ENCODE measurements at regions not wholly inside any gene's neighbourhood (a gene's known extent, or its start where the extent isn't known, plus 50 kb on each side); places are given as distances from the start of the nearest gene placed in this dataset.
"Not testable (repeated sequence)": the region's sequence is repeated elsewhere in the genome, so short reads cannot be mapped to it uniquely, and the experiment has no call there.

DNA sequence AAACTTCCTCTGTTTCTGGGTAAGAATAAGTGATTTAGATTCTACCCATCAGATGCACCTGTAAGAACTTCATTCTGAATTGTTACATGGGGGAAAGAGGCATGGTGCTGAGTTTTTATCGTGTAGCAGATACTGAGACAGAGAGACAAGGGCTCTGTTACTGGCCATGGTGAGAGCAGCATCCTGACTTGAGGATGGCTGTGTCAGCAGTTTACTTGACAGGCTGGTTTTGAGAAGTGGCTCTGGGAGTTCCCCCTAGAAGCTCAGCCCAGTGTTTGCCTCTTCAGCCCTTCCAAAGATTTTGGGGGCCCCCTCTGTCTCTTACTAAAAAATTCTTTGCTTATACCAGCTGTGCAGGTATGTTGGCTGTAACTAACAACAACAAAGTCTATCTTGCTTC, 510.5 kb downstream of the LRRC70 start:
- DNase-seq = no peak

DNA sequence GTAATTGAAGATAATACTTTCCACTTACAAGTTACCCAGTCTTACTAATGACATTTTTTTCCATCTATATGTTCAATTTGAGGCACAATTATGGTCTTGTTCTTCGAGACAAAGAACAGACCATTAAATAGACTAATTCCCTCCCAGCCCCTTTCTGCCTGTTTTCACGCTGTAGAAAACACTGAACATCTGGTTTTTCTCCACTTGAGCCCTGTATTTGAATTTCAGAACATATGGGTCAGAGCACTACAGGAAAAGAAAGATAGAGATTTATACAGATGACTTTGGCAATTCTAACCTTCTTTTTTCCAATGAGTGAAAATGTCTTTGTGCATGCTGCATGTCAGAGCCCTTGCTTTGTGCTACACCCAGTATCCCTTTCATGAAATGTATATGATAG, 506.9 kb downstream of the LRRC70 start:
- DNase-seq = no peak

DNA sequence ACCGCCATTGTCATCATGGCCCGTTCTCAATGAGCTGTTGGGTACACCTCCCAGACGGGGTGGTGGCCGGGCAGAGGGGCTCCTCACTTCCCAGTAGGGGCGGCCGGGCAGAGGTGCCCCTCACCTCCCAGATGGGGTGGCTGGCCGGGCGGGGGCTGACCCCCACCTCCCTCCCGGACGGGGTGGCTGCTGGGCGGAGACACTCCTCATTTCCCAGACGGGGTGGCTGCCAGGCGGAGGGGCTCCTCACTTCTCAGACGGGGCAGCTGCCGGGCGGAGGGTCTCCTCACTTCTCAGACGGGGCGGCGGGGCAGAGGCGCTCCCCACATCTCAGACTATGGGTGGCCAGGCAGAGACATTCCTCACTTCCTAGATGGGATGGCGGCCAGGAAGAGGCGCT, 505.1 kb downstream of the LRRC70 start:
- not testable (repeated sequence) for DNase-seq

DNA sequence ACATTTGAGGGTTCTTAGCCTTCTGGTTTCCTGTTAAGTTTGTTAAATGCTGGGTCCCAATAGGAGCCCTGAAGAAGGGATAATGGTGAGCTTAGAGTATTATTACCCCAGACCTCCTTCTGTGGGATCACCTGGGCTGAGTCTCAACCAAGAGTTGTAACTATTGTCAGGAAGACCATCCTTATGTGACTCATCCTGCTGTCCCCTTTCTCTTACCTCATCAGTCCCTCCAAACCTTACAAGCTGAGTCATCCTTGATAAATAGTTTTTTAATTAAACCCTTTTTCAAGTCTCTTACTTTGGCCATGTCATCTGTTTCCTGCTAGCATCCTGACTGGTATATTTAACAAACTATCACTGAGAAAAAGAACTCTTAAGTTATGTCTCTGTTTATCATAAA, 502.8 kb downstream of the LRRC70 start:
- DNase-seq = no peak

DNA sequence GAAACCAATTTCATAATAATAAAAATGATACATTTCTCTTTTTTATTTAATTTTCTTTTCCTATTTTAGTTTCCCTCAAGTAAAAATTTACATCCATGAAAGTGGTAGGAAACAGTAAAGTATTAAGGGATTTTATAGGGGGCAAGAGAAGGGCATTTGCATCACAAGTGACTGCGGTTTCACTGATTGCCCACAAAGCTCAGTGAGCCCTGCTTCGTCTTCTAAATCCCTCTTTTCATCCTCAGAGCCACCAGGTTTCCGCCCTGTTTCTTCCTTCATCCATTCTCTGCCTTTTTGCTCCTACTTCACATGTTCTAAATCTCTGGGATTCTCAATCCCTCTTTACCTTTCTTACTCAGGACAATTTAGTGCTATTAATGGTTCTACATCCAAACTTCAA, 491.4 kb downstream of the LRRC70 start:
- no peak for DNase-seq

DNA sequence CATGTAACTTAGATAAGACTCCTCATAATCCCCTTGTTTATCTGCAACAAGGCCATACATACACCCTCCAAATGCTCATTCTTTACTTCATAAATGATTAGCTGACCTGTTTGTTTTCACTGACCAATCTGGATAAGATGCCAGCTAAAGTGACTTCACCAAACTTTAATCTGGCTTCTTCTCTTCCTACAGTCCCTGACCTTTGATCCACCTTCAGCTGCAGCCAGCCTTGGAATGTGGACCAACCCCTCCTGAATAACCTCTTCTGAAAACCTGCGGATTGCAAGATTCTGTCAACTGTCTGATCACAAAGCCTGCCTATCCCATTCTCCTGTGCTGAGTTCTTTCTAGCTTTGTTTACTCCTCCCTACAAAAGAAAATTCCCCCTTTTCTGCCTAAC, 476.8 kb downstream of the LRRC70 start:
- no peak for DNase-seq

DNA sequence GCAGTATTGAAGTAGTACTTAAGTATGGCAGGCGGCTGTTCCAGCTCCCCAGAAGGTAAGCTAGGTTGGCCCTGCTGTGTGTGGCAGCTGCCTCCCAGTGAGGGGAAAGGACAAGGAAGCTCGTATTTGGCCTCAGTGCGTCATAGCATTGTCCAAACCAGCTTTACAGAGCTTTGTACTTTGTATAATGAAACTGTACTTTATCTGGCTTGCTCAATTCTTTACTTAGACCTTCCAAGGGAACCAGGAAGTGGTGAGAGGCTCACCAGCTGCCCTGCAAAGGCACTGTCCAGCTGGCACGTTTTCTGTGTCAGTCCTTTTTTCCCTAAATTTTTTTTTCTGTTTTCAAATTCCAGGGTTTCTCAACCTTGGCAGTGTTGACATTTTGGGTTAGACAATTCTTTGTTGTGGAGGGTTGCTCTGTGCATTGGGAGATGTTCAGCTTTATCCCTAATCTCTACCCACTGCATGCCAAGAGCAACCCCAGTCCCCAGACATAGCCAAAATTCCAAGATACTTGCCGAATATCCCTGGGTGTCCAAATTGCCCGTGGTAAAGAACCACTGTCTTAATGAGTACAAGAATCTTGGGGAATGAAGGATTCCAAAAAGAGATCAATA, 474.5 kb downstream of the LRRC70 start:
- DNase-seq = no peak

DNA sequence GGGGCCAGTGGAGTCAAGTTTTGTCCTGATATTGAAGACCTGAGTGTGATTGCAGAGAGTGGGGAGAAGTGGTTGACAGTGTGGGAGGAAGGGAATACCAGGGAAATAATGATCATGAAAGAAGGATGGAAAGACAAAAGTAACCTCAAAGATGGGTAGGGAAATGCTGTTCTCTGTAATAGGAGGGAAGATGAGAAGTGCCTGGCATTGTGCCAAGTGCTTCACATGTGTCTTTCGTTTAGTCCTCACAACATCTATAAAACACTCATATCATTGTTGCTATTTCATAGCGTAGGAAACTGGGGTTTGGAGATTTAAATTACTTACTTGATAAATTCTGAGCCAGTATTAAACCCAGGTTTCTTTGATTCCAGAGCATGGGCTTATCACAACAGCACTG, 472.3 kb downstream of the LRRC70 start:
- DNase-seq = no peak

DNA sequence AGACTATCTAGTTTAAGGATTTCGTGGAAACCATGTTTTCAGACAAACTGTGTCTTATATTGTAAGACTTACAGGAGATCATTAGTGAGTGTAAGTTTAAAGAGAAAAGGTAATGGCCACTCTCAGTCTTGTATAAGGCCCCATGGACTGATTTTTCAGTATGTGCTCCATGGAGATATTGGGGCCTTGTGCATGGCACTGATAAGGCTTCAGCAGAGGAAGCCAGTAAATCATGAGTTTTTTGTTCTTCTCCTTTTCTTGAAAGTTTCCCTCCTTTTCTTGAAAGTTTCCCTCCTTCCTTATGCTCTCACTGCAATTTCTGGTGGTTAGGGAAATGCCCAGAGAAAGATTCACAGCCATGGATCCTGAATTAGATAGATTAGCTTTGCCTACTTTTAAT, 471.3 kb downstream of the LRRC70 start:
- DNase-seq = no peak

DNA sequence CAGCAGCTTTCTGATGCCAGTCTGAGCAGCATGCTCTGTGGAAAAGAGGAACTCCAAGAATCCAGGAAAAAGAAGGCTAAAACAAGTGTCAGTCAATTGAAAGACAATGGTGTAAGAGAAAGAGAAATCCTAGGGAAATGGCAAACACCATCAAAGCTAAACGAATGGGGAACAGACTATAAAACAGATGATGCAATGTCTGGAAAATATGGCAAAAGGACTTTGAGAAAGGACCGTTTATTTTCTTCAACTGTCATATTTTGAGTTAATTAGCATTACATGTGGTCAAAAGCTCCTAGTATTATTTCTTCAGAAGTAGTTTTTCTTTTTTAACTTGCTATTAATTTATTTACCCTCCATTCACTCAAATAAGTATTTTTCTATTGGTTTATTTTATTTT, 465.2 kb downstream of the LRRC70 start:
- no peak for DNase-seq

DNA sequence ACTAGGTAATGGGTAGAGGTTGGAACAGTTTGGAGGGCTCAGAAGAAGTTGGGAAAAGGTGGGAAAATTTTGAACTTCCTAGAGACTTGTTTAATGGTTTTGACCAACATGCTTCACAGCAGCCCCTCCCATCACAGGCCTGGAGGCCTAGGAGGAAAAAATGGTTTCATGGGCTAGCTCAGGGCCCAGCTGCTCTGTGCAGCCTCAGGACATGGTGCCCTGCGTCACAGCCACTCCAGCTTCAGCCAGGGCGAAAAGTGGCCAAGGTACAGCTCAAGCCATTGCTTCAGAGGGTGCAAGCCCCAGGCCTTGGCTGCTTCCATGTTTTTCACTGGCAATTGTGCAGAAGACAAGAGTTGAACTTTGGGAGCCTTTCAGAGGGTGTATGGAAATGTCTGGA, 453.7 kb downstream of the LRRC70 start:
- no peak for DNase-seq

DNA sequence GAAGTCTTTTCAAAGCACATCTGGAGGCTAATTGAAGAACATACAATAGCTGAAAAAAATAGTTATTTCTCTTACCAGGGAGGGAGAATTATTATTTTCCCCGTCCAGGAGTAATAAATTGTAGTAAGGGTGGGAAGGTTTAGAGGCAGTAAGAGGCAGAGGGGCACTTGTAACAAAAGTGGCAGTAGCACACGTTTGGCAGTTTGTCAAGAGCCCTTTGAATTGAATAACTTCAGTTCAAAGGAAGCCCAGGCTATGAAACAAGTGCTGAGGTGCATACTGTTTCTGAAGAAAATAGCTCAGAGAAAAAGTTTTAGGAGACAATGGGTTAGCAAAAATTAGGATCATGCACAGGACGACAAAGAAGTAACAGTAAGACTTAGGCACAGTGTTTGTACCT, 451.3 kb downstream of the LRRC70 start:
- DNase-seq = no peak

DNA sequence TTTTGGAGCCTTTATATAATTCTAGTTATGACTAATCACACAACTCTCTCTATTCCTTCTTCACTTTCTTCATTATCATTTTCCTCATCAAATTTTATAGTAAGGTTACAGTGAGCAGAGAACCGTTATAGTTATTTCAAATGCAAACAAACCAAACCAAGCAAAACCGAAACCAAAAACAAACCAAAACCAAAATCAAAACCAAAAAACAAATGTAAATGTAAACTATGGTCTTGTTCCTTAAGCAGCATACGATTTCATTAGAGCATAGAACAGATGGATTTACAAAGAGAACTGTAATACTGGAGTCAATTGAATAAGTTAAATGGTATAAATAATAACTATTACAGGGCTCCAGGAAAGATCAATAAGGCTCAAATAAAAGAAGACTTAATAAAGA, 447.1 kb downstream of the LRRC70 start:
- DNase-seq = no peak

DNA sequence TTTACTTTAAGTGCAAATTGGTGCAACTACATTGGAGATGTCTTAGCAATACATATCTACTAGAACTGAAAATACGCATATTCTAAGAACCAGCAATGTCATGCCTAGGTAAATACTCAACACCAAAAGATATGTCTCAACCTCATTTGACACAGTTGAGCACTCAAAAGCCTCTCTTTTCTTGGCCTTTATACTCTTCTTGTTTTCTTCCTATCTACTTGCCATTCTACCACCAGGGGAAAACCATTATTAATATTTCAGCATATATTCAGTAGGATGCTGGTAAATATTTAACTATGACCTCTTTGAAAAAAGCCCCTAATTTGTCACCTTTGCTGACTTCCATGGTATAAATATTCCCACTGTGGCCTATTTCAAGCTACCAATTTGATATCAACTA, 443.8 kb downstream of the LRRC70 start:
- DNase-seq = no peak

DNA sequence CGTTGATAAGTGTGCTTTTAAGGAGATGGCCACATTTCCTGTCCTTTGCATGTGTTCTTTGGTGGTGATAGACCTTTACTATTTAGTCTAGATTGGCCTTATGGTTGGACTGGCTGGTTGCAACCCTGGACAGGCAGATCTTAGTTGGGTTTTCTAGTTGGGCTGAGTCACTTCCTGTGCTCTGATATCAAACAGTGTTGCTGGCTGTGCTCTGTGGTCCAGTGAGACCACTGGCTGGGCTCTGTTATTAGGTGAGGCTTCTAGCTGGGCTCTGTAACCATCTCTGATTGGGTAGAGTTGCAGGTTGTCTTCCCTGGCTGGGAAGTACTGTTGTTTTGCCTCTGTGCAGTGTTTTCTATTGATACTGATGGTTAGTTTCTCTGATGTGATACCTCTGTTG, 432.5 kb downstream of the LRRC70 start:
- no peak for DNase-seq

DNA sequence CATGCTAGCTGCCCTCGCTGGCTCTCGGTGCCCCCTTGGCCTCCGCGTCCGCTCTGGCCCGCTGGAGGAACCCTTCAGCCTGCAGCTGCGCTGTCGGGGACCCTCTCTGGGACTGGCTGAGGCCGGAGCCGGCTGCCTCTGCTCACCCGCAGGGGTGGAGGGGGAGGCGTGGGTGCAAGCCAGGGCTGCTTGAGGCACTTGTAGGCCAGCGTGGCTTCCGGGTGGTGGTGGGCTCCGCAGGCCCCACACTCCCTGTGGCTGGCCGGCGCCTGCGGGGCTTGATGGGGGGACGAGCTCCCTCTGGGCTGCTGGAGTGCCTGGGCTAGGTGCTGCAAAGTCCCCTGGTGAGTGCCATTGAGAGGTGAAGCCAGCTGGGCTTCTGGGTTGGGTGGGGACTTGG, 429.6 kb downstream of the LRRC70 start:
- DNase-seq = no peak

DNA sequence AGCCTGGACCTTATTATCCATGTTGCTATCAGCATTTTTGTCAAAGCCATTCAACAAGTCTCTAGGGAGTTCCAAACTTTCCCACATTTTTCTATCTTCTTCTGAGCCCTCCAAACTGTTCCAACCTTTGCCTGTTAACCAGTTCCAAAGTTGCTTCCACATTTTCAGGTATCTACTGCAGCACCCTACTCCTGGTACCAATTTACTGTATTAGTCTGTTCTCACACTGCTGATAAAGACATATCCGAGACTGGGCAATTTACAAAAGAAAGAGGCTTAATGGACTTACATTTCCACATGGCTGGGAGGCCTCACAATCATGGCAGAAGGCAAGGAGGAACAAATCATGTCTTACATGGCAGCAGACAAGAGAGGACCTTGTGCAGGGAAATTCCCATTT, 416.2 kb downstream of the LRRC70 start:
- DNase-seq = not testable (repeated sequence)

DNA sequence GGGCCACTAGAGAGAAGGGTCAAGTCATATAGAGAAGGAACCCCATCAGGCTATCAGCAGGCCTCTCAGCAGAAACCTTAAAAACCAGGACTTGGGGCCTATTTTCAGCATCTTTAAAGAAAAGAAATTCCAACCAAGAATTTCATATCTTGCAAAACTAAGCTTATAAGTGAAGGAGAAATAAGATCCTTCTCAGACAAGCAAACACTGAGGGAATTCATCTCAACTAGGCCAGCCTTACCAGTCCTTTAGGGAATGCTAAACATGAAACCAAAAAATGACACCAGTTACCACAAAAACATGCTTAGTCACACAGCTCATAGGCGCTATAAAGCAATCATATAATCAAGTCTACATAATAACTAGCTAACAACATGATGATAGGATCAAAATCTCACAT, 407.1 kb downstream of the LRRC70 start:
- DNase-seq = no peak

DNA sequence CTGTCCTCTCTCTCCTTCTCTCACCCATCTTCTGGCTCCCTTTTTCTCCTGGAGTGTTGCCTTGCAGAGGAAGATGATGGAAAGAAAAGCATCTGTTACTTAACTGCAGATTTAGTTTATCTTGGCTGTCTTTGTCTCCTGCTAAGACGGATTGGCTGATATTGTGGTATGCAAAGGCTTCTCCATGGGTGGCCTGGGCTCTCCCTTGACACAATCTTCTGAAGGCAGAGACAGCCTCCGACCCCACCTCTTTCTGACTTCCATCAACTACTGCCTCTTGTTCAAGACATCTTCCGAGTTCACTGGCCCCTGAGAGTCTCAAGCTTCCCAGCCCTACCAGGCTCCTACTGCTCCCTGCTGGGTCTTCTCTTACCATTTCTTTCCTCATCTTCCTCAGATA, 403.7 kb downstream of the LRRC70 start:
- DNase-seq = no peak

DNA sequence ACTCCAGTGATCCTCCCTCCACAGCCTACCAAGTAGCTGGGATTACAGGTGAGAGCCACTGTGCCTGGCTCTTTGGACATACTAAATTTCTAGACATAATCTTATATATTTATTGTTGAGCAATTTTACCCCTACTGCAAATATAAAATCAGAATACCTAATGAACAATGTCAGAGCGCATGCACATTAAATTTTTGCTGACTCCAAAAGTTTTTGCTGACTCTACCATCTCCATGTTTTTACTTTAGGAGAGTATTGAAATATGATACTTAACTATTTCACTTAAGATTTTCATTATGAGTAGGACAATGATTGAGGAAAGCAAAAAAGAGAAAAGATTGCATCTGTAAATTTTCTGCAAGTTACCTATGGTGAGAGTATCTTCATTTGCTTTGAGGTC, 402.3 kb downstream of the LRRC70 start:
- DNase-seq = no peak

DNA sequence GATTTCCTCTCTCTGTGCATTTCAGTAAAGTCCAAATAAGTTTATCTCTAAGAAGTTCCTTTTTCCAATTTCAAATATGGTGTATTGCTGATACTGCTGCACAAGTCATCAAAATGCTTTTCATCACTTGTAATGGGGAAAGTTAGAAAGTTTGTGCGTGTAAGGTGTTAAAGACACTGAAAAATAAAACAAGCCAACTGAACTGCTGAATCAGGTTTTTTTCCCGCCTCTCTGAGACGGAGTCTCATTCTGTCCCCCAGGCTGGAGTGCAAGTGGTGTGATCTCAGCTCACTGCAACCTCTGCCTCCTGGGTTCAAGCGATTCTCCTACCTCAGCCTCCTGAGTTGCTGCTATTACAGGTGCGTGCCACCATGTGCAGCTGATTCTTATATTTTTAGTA, 400.9 kb downstream of the LRRC70 start:
- DNase-seq = no peak

DNA sequence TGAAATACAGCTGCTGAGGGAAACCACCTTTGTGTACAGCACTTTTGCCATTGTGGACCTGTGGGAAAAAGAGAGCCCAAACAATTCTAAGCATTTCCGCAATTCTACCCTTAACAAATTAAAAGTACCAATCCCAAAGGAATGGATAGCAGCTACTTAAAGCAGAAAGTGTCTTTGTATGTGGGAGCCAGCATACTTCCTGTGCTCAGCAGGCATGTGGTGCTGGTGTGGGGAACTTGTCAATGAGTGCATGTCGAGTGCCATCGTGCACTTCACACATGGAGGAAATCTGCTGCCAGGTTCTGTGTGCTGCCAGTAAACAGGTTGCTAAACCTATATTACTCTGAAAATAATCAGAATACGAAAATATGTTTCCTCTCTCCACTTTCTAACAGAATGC, 399.0 kb downstream of the LRRC70 start:
- peak; percentile 37 for DNase-seq

DNA sequence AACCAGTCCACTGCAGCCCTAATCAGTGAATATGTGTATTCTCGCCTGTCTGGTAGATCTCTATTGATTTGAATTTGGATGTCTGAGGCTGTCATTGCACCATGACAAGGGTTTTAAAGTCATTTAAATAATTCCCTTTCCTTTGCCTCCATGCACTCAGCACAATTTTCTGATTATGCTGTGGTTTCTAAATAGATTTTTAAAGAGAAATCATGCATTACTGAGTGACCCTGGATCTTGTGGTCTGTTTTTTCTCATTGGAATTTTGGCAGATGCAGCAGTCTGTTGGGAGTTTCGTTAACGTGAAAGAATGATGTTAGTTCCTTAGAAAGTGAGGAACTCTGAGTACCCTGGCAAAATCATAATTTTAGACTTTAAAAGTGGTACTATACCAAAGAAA, 396.0 kb downstream of the LRRC70 start:
- DNase-seq = no peak

DNA sequence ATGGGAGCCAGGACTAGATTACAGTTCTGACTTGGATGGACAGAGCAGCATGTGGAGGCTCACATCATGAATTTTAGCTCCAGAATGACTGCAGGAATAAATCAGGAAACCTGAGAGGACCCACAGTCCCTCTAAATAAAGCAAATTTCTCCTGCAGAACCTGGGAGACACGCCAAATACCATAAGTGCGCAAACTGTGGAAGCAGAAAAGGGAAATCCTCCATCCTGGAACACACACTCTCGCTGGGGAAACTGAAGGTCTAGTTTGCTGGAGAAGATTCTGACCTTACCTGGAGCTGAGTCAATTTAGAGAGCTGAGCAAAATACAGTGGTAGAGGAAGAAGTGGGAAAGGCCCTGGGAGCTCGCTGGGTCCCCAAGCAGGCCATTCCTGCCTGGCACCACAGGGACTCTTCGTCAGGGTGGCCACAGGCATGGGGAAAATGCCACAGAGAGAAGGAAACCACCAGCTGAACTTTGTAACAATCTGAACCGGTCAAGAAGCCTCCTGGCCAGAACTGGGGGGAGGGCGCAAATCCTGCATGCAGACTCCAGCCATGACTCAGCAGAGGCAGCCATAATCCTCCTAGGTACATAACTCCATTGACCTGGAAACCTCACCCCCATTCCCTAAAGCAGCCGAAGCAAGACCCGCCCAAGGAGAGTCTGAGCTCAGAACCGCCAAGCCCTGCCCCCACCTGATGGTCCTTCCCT, 390.9 kb downstream of the LRRC70 start:
- DNase-seq = no peak

DNA sequence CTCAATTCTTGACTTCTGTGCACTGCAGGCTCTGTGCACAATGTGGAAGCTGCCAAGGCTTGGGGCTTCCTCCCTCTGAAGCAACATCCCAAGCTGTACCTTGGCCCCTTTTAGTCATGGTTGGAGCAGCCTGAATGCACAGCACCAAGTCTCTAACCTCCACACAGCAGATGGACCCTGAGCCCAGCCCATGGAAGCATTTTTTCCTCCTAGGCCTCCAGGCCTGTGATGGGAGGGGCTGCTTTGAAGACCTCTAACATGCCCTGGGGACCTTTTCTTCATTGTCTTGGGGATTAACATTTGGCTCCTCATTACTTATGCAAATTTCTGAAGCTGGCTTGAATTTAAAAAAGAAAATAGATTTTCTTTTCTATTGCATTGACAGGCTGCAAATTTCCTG, 385.8 kb downstream of the LRRC70 start:
- DNase-seq = no peak
